ENCODE measurements at regions not wholly inside any gene's neighbourhood (a gene's known extent, or its start where the extent isn't known, plus 50 kb on each side); places are given as distances from the start of the nearest gene placed in this dataset.
"Not testable (repeated sequence)": the region's sequence is repeated elsewhere in the genome, so short reads cannot be mapped to it uniquely, and the experiment has no call there.

GRCh38 chr1:234888247-234888646 lies 240.4 kb downstream of the TOMM20 start:
- TF ChIP-seq, protein P1, sequence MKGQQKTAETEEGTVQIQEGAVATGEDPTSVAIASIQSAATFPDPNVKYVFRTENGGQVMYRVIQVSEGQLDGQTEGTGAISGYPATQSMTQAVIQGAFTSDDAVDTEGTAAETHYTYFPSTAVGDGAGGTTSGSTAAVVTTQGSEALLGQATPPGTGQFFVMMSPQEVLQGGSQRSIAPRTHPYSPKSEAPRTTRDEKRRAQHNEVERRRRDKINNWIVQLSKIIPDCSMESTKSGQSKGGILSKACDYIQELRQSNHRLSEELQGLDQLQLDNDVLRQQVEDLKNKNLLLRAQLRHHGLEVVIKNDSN (IDR thresholded peaks at IDR 0.05; ENCODE audit: borderline replicate concordance, low read depth): not testable (repeated sequence)
- not testable (repeated sequence) for TF ChIP-seq JUND (IDR thresholded peaks at IDR 0.05); MAX (IDR thresholded peaks at IDR 0.05; ENCODE audit: low read depth)

Measured in SK-N-SH (cell line).